Heart left ventricle (tissue), 13 donors: ENCODE measurements at regions not wholly inside any gene's neighbourhood (a gene's known extent, or its start where the extent isn't known, plus 50 kb on each side); places are given as distances from the start of the nearest gene placed in this dataset.
"Not testable (repeated sequence)": the region's sequence is repeated elsewhere in the genome, so short reads cannot be mapped to it uniquely, and the experiment has no call there.

ENCODE experiments used
- POLR2A ChIP-seq, 2 donors: fragments of 450-650 bp; IDR thresholded peaks; one replicate each; pipeline ENCODE4 v1.6.1; 2017; ENCODE audit warnings: antibody characterized with exemption in 2 of 2, mild to moderate bottlenecking in 2 of 2, moderate library complexity in 2 of 2
- TF ChIP-seq, protein P1 (sequence below), 12 donors: fragments of 200-600 bp; sonication (generic) in 4 of 12; IDR thresholded peaks; one replicate each; pipeline versions ENCODE4 v1.5.0 to v1.8.0; 2018 to 2022; ENCODE audit warnings: antibody characterized with exemption in 12 of 12, mild to moderate bottlenecking in 5 of 12
- donor health status: ischemic (EF 13 %, LVEDD 7.1; RV severe dilation, severe dysfunction).
- donor health status: DM: no; HTN: yes; CAD: no.
- donor health status: DM: no; HTN: no; CAD: no.
- donor health status: ischemic (EF 25% LVEDD 6.9; RV normal size, moderate dysfunction).
- donor health status: ischemic (EF 25% LVEDD 5.7; RV mildly dilated, moderate dysfunction).
- donor health status: ischemic (EF 35%, LVEDD 5.7; RV mildly dilated, moderate dysfunction).
- donor health status: nonischemic (EF 11% LVEDD 7.7; RV severe dilation, severe dysfunction).
- donor health status: DM: yes; HTN: yes; CAD: no.
- donor health status: PGD.
- donor health status: ischemic (EF 29% LVEDD 5.4; RV normal size, mild dysfunction).
- donor health status: nonischemic (EF 23%, LVEDD 6.1; RV moderate dilation, normal function).

GRCh38 chr5:60454277-60454676 is 245.7 kb downstream of the DEPDC1B start:
- TF ChIP-seq, protein P1, sequence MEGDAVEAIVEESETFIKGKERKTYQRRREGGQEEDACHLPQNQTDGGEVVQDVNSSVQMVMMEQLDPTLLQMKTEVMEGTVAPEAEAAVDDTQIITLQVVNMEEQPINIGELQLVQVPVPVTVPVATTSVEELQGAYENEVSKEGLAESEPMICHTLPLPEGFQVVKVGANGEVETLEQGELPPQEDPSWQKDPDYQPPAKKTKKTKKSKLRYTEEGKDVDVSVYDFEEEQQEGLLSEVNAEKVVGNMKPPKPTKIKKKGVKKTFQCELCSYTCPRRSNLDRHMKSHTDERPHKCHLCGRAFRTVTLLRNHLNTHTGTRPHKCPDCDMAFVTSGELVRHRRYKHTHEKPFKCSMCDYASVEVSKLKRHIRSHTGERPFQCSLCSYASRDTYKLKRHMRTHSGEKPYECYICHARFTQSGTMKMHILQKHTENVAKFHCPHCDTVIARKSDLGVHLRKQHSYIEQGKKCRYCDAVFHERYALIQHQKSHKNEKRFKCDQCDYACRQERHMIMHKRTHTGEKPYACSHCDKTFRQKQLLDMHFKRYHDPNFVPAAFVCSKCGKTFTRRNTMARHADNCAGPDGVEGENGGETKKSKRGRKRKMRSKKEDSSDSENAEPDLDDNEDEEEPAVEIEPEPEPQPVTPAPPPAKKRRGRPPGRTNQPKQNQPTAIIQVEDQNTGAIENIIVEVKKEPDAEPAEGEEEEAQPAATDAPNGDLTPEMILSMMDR (IDR thresholded peaks at IDR 0.05): not testable (repeated sequence)
- not testable (repeated sequence) for TF ChIP-seq POLR2A (IDR thresholded peaks at IDR 0.05)
